ENCODE measurements at regions not wholly inside any gene's neighbourhood (a gene's known extent, or its start where the extent isn't known, plus 50 kb on each side); places are given as distances from the start of the nearest gene placed in this dataset.

- TF ChIP-seq BHLHE40 (IDR thresholded peaks at IDR 0.05; ENCODE audit: low read depth, low read length) (no peak), POLR2A (IDR thresholded peaks at IDR 0.05; ENCODE audit: low read depth, low read length) (no peak)
These were observed 162.3 kb downstream of the KATNIP start (continued) for GRCh38 chr16:27712251-27712711.

- Histone ChIP-seq H2AK9ac (replicated peaks; ENCODE audit: low read depth, low read length, poor library complexity) (no peak overlapping the region), H4K5ac (ENCODE audit: low read depth, low read length) (no peak overlapping the region), H3K27ac (ENCODE audit: insufficient read depth, low read length) (no peak overlapping the region), H2AK5ac (ENCODE audit: low read depth, low read length) (no peak overlapping the region), H3K27me3 (ENCODE audit: control insufficient read depth, insufficient read depth, low read length) (no peaks in the 10 kb centered on the region), H3K4ac (ENCODE audit: low read depth, low read length) (no peak overlapping the region), H3K4me1 (ENCODE audit: control insufficient read depth, insufficient read depth, low read length) (no peaks in the 10 kb centered on the region; the same call in 1 of the 2 replicates), H4K8ac (ENCODE audit: low read depth in 2 of 2, low read length in 2 of 2) (no peak overlapping the region), H3K9me1 (ENCODE audit: insufficient read depth, low read length) (no peaks in the 10 kb centered on the region), H3K14ac (replicated peaks; ENCODE audit: low read depth, low read length) (no peak overlapping the region), H3K56ac (ENCODE audit: extremely low read depth, insufficient read depth, low read length) (no peak overlapping the region), H2BK20ac (ENCODE audit: low read depth, low read length) (no peak overlapping the region), H2BK15ac (ENCODE audit: low read depth, low read length) (no peak overlapping the region), H3K18ac (ENCODE audit: low read depth, low read length) (no peak overlapping the region), H3K36me3 (ENCODE audit: control insufficient read depth, insufficient read depth, low read length) (peaks cover 2% of the 10 kb centered on the region), H3K9ac (ENCODE audit: low read depth, low read length) (no peak overlapping the region), H2BK5ac (ENCODE audit: low read depth, low read length, poor library complexity, severe bottlenecking) (no peak overlapping the region), H2BK120ac (ENCODE audit: low read depth, low read length) (no peak overlapping the region), H3K9me3 (ENCODE audit: control insufficient read depth, insufficient read depth, low read length) (no peaks in the 10 kb centered on the region), H4K20me1 (ENCODE audit: insufficient read depth, low read length) (no peaks in the 10 kb centered on the region), H3K23ac (ENCODE audit: low read depth, low read length) (no peak overlapping the region), H2AFZ (replicated peaks; ENCODE audit: low read length, poor library complexity) (no peak overlapping the region), H3K4me2 (ENCODE audit: low read depth, low read length) (no peak overlapping the region), H3K4me3 (ENCODE audit: insufficient read depth, low read depth, low read length) (no peak overlapping the region), H4K91ac (ENCODE audit: insufficient read depth, low read depth, low read length) (no peak overlapping the region), H3K79me1 (ENCODE audit: low read depth in 1 of 2, low read length in 2 of 2) (no peaks in the 10 kb centered on the region)
- TF ChIP-seq RCOR1 (IDR thresholded peaks at IDR 0.05; ENCODE audit: insufficient replicate concordance, low read length), result no peak
- BruUV-seq (replicated peaks), result no TSS peak
- WGBS, 2 experiments (ENCODE audit: extremely low coverage in 2 of 2, insufficient read length in 1 of 2), result no CpG with 5 or more reads among the region's 2 CpGs
- no peak for DNase-seq
- dilution Hi-C loops (cut with HindIII; ENCODE audit: low sequenced_read_pairs, unreplicated experiment) (no loop called here), intact Hi-C loops (cut with micrococcal nuclease) (no loop called here), in situ Hi-C loops (cut with MboI; ENCODE audit: low sequenced_read_pairs) (no loop called here)
- ATAC-seq (ENCODE audit: low read depth), result no peak
- POLR2A ChIA-PET (ENCODE audit: unreplicated experiment), result no interaction called here
- CTCF ChIA-PET, result no interaction called here
These were observed 167.8 kb downstream of the KATNIP start for GRCh38 chr16:27717726-27718125.

Data from IMR-90 (cell line).